Adrenal gland (tissue), 9 donors: ENCODE measurements at regions not wholly inside any gene's neighbourhood (a gene's known extent, or its start where the extent isn't known, plus 50 kb on each side); places are given as distances from the start of the nearest gene placed in this dataset.

Experiments used
- DNase-seq, 7 donors: peaks; one replicate each; pipeline ENCODE4 v3.0.0-alpha.2; 2019 to 2020
- H3K27ac ChIP-seq, 5 donors: fragments of 200-600 bp; sonication (generic) in 4 of 5; 1 replicate in 3 of 5; 2 replicates in 2 of 5; pipeline versions ENCODE4 v1.5.1 to v1.8.0; 2016 to 2020; ENCODE audit warnings: mild to moderate bottlenecking in 1 of 5
- H3K27me3 ChIP-seq: fragments of 200-600 bp; 2 replicates; pipeline ENCODE4 v1.8.0; 2021
- H3K36me3 ChIP-seq, 2 donors: fragments of 200-600 bp; replicated peaks in 1 of 2; 1 replicate in 1 of 2; 2 replicates in 1 of 2; pipeline versions ENCODE4 v1.5.1 to v1.8.0; 2018 to 2022
- H3K4me1 ChIP-seq, 2 donors: fragments of 200-600 bp; replicated peaks in 1 of 2; 1 replicate in 1 of 2; 2 replicates in 1 of 2; pipeline versions ENCODE4 v1.5.1 to v1.8.0; 2018 to 2021
- H3K4me3 ChIP-seq, 4 donors: fragments of 200-600 bp; sonication (generic) in 3 of 4; one replicate each; pipeline ENCODE4 v1.5.1; 2016 to 2018
- H3K9me3 ChIP-seq, 3 donors: fragments of 200-600 bp; sonication (generic) in 1 of 3; replicated peaks in 1 of 3; 1 replicate in 2 of 3; 2 replicates in 1 of 3; pipeline versions ENCODE4 v1.5.1 to v1.8.0; 2016 to 2021
- CTCF ChIP-seq, 6 experiments: fragments of 450-650 bp in 4 of 6; fragments of 200-600 bp in 2 of 6; sonication (generic) in 1 of 6; IDR thresholded peaks; 1 replicate in 5 of 6; 2 replicates in 1 of 6; pipeline versions ENCODE4 v1.5.1 to v1.8.0; 2016 to 2021; ENCODE audit warnings: antibody characterized with exemption in 6 of 6, mild to moderate bottlenecking in 2 of 6, moderate library complexity in 1 of 6
- POLR2A ChIP-seq, 2 donors: fragments of 450-650 bp; IDR thresholded peaks; one replicate each; pipeline ENCODE4 v1.6.1; 2017; ENCODE audit warnings: antibody characterized with exemption in 2 of 2, mild to moderate bottlenecking in 2 of 2, moderate library complexity in 1 of 2
- WGBS, 4 donors: extraction: QIAGEN DNeasy Blood & Tissue Kit in 2 of 4; methylation state at CpG; one replicate each; pipeline versions ENCODE4 v1.1.5 to v1.1.7; 2013 to 2017; 5-methylcytosine and 5-hydroxymethylcytosine counted together
- intact Hi-C, 2 donors: fragments of 100-400 bp; cut with DNase I; formaldehyde crosslinking; loops; one replicate each; pipeline versions ENCODE4 v1.14.1 to v1.15.0; 2022 to 2023
- donor health status: healthy with polysubstance abuse.
- donor health status: Bipolar disorder and iron deficiency.
- donor health status: DM: yes; HTN: yes; CAD: no.
- donor health status: DM: no; HTN: no; CAD: no.
- donor health status: DM: no; HTN: no; CAD: no.

- H3K4me1 ChIP-seq: no peaks in the 10 kb centered on the region
- no peaks in the 10 kb centered on the region for H3K27me3 ChIP-seq
- no peak for TF ChIP-seq CTCF (IDR thresholded peaks at IDR 0.05)
- TF ChIP-seq POLR2A (IDR thresholded peaks at IDR 0.05): no peak
- H3K9me3 ChIP-seq: no peaks in the 10 kb centered on the region
- DNase-seq: peak in 1 of 7 donors; percentile 8
- H3K36me3 ChIP-seq: no peaks in the 10 kb centered on the region
- 54 to 66% (median 60%) methylated on average over 10 of the region's 10 CpGs for WGBS, 4 donors
- intact Hi-C loops: no loop called here
- no peak overlapping the region for H3K4me3 ChIP-seq
- peak overlapping the region in 1 of 5 donors; percentile 40 for H3K27ac ChIP-seq
Observed at GRCh38 chr15:92709110-92709790, 53.7 kb upstream of the FAM174B start.

- intact Hi-C loops: loop anchor here (10.0 kb wide), 2 partner anchors 187 to 617 kb away; no protein-coding TSS in a partner anchor
- H3K4me3 ChIP-seq: no peak overlapping the region
- H3K36me3 ChIP-seq: no peaks in the 10 kb centered on the region
- H3K27ac ChIP-seq: no peak overlapping the region
- no peaks in the 10 kb centered on the region for H3K4me1 ChIP-seq
- DNase-seq: no peak
- no peaks in the 10 kb centered on the region for H3K27me3 ChIP-seq
- 93 to 97% (median 95%) methylated on average over 23 to 30 of the region's 30 CpGs for WGBS, 4 donors
- TF ChIP-seq CTCF (IDR thresholded peaks at IDR 0.05) (no peak), POLR2A (IDR thresholded peaks at IDR 0.05) (no peak)
- no peaks in the 10 kb centered on the region for H3K9me3 ChIP-seq
Observed at GRCh38 chr15:92711457-92711831, 55.9 kb upstream of the FAM174B start.

- no peaks in the 10 kb centered on the region for H3K9me3 ChIP-seq
- intact Hi-C loops: loop anchor here (10.0 kb wide), 2 partner anchors 189 to 619 kb away; no protein-coding TSS in a partner anchor
- TF ChIP-seq CTCF (IDR thresholded peaks at IDR 0.05) (no peak), POLR2A (IDR thresholded peaks at IDR 0.05) (no peak)
- no peaks in the 10 kb centered on the region for H3K27me3 ChIP-seq
- no peaks in the 10 kb centered on the region for H3K36me3 ChIP-seq
- DNase-seq: peak in 4 of 7 donors; percentile 22 to 42 (median 26)
- peak overlapping the region in 4 of 5 donors; percentile 25 to 83 (median 52) for H3K27ac ChIP-seq
- peak overlapping the region in 2 of 4 donors; percentile 46 to 70 for H3K4me3 ChIP-seq
- 0 to 3% (median 1%) methylated on average over 16 of the region's 16 CpGs for WGBS, 4 donors
- no peaks in the 10 kb centered on the region for H3K4me1 ChIP-seq
Observed at GRCh38 chr15:92714077-92714476, 58.5 kb upstream of the FAM174B start.

GRCh38 chr15:92714477-92715401 is 59.2 kb upstream of the FAM174B start:
- Histone ChIP-seq H3K36me3 (no peaks in the 10 kb centered on the region), H3K4me3 (peak overlapping the region in 2 of 4 donors; percentile 46 to 70), H3K27ac (peak overlapping the region in 4 of 5 donors; percentile 25 to 83 (median 52)), H3K4me1 (no peaks in the 10 kb centered on the region), H3K9me3 (no peaks in the 10 kb centered on the region), H3K27me3 (no peaks in the 10 kb centered on the region)
- intact Hi-C loops: loop anchor here (5.0 to 10.0 kb wide), 4 partner anchors 182 to 620 kb away; no protein-coding TSS in a partner anchor
- TF ChIP-seq CTCF (IDR thresholded peaks at IDR 0.05): peak; percentile 74 to 94 (median 80)
- no peak for TF ChIP-seq POLR2A (IDR thresholded peaks at IDR 0.05)
- 1 to 2% (median 1%) methylated on average over 60 to 62 of the region's 62 CpGs for whole genome bisulfite sequencing, 4 donors
- DNase-seq: peak; percentile 63 to 88 (median 76)
